HG03103 (cell line): ENCODE measurements at regions not wholly inside any gene's neighbourhood (a gene's known extent, or its start where the extent isn't known, plus 50 kb on each side); places are given as distances from the start of the nearest gene placed in this dataset.

ENCODE experiments used
- ATAC-seq: cut with Tn5 transposase; IDR thresholded peaks from one replicate; pipeline ENCODE4 v1.9.1; 2021; ENCODE audit warnings: low read depth; ENCODE audit not compliant: unreplicated experiment

GRCh38 chr3:177300039-177300833, 103.0 kb upstream of the TBL1XR1 start:
- peak; percentile 73 for ATAC-seq

GRCh38 chr3:177300842-177301241, 103.6 kb upstream of the TBL1XR1 start:
- ATAC-seq: no peak

- no peak for ATAC-seq
Observed at GRCh38 chr3:177306252-177306651, 109.0 kb upstream of the TBL1XR1 start.

GRCh38 chr3:177307391-177307790, 110.1 kb upstream of the TBL1XR1 start:
- no peak for ATAC-seq

GRCh38 chr3:177307826-177308225, 110.5 kb upstream of the TBL1XR1 start:
- no peak for ATAC-seq

- no peak for ATAC-seq
Observed at GRCh38 chr3:177308286-177308685, 111.0 kb upstream of the TBL1XR1 start.

GRCh38 chr3:177308911-177309310, 111.6 kb upstream of the TBL1XR1 start:
- ATAC-seq: no peak

GRCh38 chr3:177312491-177312890, 115.2 kb upstream of the TBL1XR1 start:
- no peak for ATAC-seq

- ATAC-seq: peak; percentile 46
Observed at GRCh38 chr3:177314897-177315296, 117.6 kb upstream of the TBL1XR1 start.

GRCh38 chr3:177317247-177317646, 120.0 kb upstream of the TBL1XR1 start:
- ATAC-seq: no peak

- ATAC-seq: no peak
Observed at GRCh38 chr3:177318559-177318958, 121.3 kb upstream of the TBL1XR1 start.

- ATAC-seq: peak; percentile 33
Observed at GRCh38 chr3:177320765-177321247, 123.5 kb upstream of the TBL1XR1 start.

- no peak for ATAC-seq
Observed at GRCh38 chr3:177321819-177322218, 124.5 kb upstream of the TBL1XR1 start.

GRCh38 chr3:177322881-177323280, 125.6 kb upstream of the TBL1XR1 start:
- no peak for ATAC-seq

- no peak for ATAC-seq
Observed at GRCh38 chr3:177329854-177330253, 132.6 kb upstream of the TBL1XR1 start.

- no peak for ATAC-seq
Observed at GRCh38 chr3:177330779-177331178, 133.5 kb upstream of the TBL1XR1 start.

- no peak for ATAC-seq
Observed at GRCh38 chr3:177331203-177331835, 134.0 kb upstream of the TBL1XR1 start.

- ATAC-seq: no peak
Observed at GRCh38 chr3:177332955-177333354, 135.7 kb upstream of the TBL1XR1 start.

GRCh38 chr3:177333533-177334520, 136.5 kb upstream of the TBL1XR1 start:
- no peak for ATAC-seq

- ATAC-seq: no peak
Observed at GRCh38 chr3:177334803-177335202, 137.5 kb upstream of the TBL1XR1 start.

- ATAC-seq: no peak
Observed at GRCh38 chr3:177335728-177336127, 138.4 kb upstream of the TBL1XR1 start.
